H9 (cell line): ENCODE measurements at regions not wholly inside any gene's neighbourhood (a gene's known extent, or its start where the extent isn't known, plus 50 kb on each side); places are given as distances from the start of the nearest gene placed in this dataset.

ENCODE experiments used
- DNase-seq: peaks from one replicate; pipeline ENCODE4 v3.0.0-alpha.2; 2017
- H2AFZ ChIP-seq: one replicate; pipeline ENCODE4 v1.6.1; 2013; ENCODE audit warnings: mild to moderate bottlenecking, low read length, control low read depth, moderate library complexity
- H2AK5ac ChIP-seq: 2 replicates; pipeline ENCODE4 v1.6.1; 2013; ENCODE audit warnings: low read length, control low read depth, mixed read lengths; ENCODE audit not compliant: insufficient read length
- H2BK120ac ChIP-seq: one replicate; pipeline ENCODE4 v1.6.1; 2013; ENCODE audit warnings: low read depth, mild to moderate bottlenecking, low read length, control low read depth, inconsistent platforms; ENCODE audit not compliant: poor library complexity, severe bottlenecking
- H2BK12ac ChIP-seq: 2 replicates; pipeline ENCODE4 v1.6.1; 2013; ENCODE audit warnings: low read length, control low read depth, mixed read lengths, low read depth; ENCODE audit not compliant: insufficient read length
- H2BK15ac ChIP-seq: 2 replicates; pipeline ENCODE4 v1.6.1; 2013; ENCODE audit warnings: low read depth, low read length, control low read depth
- H2BK20ac ChIP-seq: one replicate; pipeline ENCODE4 v1.6.1; 2013; ENCODE audit warnings: low read depth, mild to moderate bottlenecking, low read length, control low read depth, inconsistent platforms; ENCODE audit not compliant: poor library complexity, severe bottlenecking
- H2BK5ac ChIP-seq: 2 replicates; pipeline ENCODE4 v1.6.1; 2013; ENCODE audit warnings: low read length, control low read depth, mixed read lengths; ENCODE audit not compliant: insufficient read length
- H3K14ac ChIP-seq: 2 replicates; pipeline ENCODE4 v1.6.1; 2013; ENCODE audit warnings: low read length, control low read depth; ENCODE audit not compliant: insufficient read depth
- H3K18ac ChIP-seq: 2 replicates; pipeline ENCODE4 v1.6.1; 2013; ENCODE audit warnings: low read depth, mild to moderate bottlenecking, mixed read lengths, low read length, control low read depth; ENCODE audit not compliant: insufficient read length
- H3K23ac ChIP-seq: 2 replicates; pipeline ENCODE4 v1.6.1; 2013; ENCODE audit warnings: low read length, control low read depth, mixed read lengths, low read depth; ENCODE audit not compliant: insufficient read length
- H3K23me2 ChIP-seq: 2 replicates; pipeline ENCODE4 v1.6.1; 2013; ENCODE audit warnings: low read depth, mild to moderate bottlenecking, mixed read lengths, low read length, control low read depth; ENCODE audit not compliant: insufficient read length, poor library complexity, severe bottlenecking
- H3K27ac ChIP-seq: 2 replicates; pipeline ENCODE4 v1.5.1; 2013; ENCODE audit warnings: low read length, control low read depth, mixed read lengths, low read depth; ENCODE audit not compliant: insufficient read length
- H3K27me3 ChIP-seq: 2 replicates; pipeline ENCODE4 v1.6.1; 2013; ENCODE audit warnings: low read length, control low read depth, inconsistent platforms; ENCODE audit not compliant: insufficient read depth
- H3K4ac ChIP-seq: 2 replicates; pipeline ENCODE4 v1.6.1; 2013; ENCODE audit warnings: low read depth, mild to moderate bottlenecking, control low read depth, inconsistent platforms, low read length, moderate library complexity
- H3K4me1 ChIP-seq: 2 replicates; pipeline ENCODE4 v1.6.1; 2013; ENCODE audit warnings: low read length, control low read depth, inconsistent platforms; ENCODE audit not compliant: insufficient read depth
- H3K4me2 ChIP-seq: 2 replicates; pipeline ENCODE4 v1.6.1; 2013; ENCODE audit warnings: low read length, control low read depth, mixed read lengths; ENCODE audit not compliant: insufficient read length, insufficient read depth
- H3K56ac ChIP-seq: 2 replicates; pipeline ENCODE4 v1.6.1; 2013; ENCODE audit warnings: low read depth, mild to moderate bottlenecking, mixed read lengths, low read length, control low read depth; ENCODE audit not compliant: insufficient read length
- H3K79me1 ChIP-seq: 2 replicates; pipeline ENCODE4 v1.6.1; 2013; ENCODE audit warnings: low read depth, mild to moderate bottlenecking, moderate library complexity, low read length, control low read depth, inconsistent platforms; ENCODE audit not compliant: insufficient read depth, poor library complexity, severe bottlenecking
- H3K79me2 ChIP-seq: 2 replicates; pipeline ENCODE4 v1.6.1; 2013; ENCODE audit warnings: low read length, control low read depth, inconsistent platforms; ENCODE audit not compliant: insufficient read depth
- H3K9ac ChIP-seq: 2 replicates; pipeline ENCODE4 v1.6.1; 2013; ENCODE audit warnings: low read length, control low read depth, mixed read lengths; ENCODE audit not compliant: insufficient read length; ENCODE audit errors: extremely low read depth
- H3K9me3 ChIP-seq: one replicate; pipeline ENCODE4 v1.6.1; 2013; ENCODE audit warnings: low read depth, low read length, inconsistent platforms; ENCODE audit not compliant: control insufficient read depth
- H3T11ph ChIP-seq: one replicate; pipeline ENCODE4 v1.6.1; 2013; ENCODE audit warnings: mild to moderate bottlenecking, low read length, control low read depth, inconsistent platforms
- H4K20me1 ChIP-seq: one replicate; pipeline ENCODE4 v1.6.1; 2013; ENCODE audit not compliant: control insufficient read depth, insufficient read length, insufficient read depth
- H4K5ac ChIP-seq: 2 replicates; pipeline ENCODE4 v1.6.1; 2013; ENCODE audit warnings: low read depth, mild to moderate bottlenecking, mixed read lengths, low read length, control low read depth; ENCODE audit not compliant: insufficient read length
- H4K8ac ChIP-seq: replicated peaks from 2 replicates; pipeline ENCODE4 v1.6.1; 2013; ENCODE audit warnings: low read length, control low read depth, mixed read lengths, low read depth; ENCODE audit not compliant: insufficient read length
- H4K91ac ChIP-seq: 2 replicates; pipeline ENCODE4 v1.6.1; 2013; ENCODE audit warnings: low read depth, mild to moderate bottlenecking, moderate library complexity, mixed read lengths, low read length, control low read depth; ENCODE audit not compliant: insufficient read length
- H3K27ac Mint-ChIP-seq, 3 experiments: 2 replicates in 2 of 3; 3 replicates in 1 of 3; pipeline ENCODE4 v1.8.0; 2020 to 2021; ENCODE audit warnings: mixed read lengths in 3 of 3, mild to moderate bottlenecking in 1 of 3, moderate library complexity in 1 of 3
- H3K27me3 Mint-ChIP-seq: 2 replicates; pipeline ENCODE4 v1.8.0; 2021; ENCODE audit warnings: low read depth, mild to moderate bottlenecking, moderate library complexity, mixed read lengths
- H3K36me3 Mint-ChIP-seq, 3 experiments: 2 replicates in 2 of 3; 3 replicates in 1 of 3; pipeline ENCODE4 v1.8.0; 2020 to 2021; ENCODE audit warnings: low read depth in 3 of 3, mixed read lengths in 3 of 3; ENCODE audit not compliant: insufficient read depth in 1 of 3
- H3K4me1 Mint-ChIP-seq, 2 experiments: 2 replicates each; pipeline ENCODE4 v1.8.0; 2020; ENCODE audit warnings: mixed read lengths in 2 of 2
- H3K4me3 Mint-ChIP-seq, 2 experiments: 2 replicates in 1 of 2; 3 replicates in 1 of 2; pipeline ENCODE4 v1.8.0; 2020 to 2021; ENCODE audit warnings: mild to moderate bottlenecking in 2 of 2, mixed read lengths in 2 of 2, moderate library complexity in 1 of 2
- H3K9me3 Mint-ChIP-seq, 2 experiments: 2 replicates in 1 of 2; 3 replicates in 1 of 2; pipeline ENCODE4 v1.8.0; 2020; ENCODE audit warnings: mild to moderate bottlenecking in 2 of 2, mixed read lengths in 2 of 2, moderate library complexity in 1 of 2
- CTCF ChIP-seq: fragments of 200-600 bp; sonication (generic); conservative IDR thresholded peaks from 3 replicates; pipeline ENCODE4 v1.8.0; 2021; ENCODE audit warnings: antibody characterized with exemption, mild to moderate bottlenecking
- WGBS: extraction: QIAGEN DNeasy Blood & Tissue Kit; methylation state at CpG from one replicate; pipeline ENCODE4 v1.1.7; 2013; ENCODE audit warnings: missing lambda C conversion rate, low lambda C conversion rate, mixed read lengths; ENCODE audit not compliant: insufficient read length; ENCODE audit errors: extremely low coverage; 5-methylcytosine and 5-hydroxymethylcytosine counted together

- Histone ChIP-seq H3K4me2 (no peak overlapping the region), H2BK15ac (no peak overlapping the region), H2AFZ (no peak overlapping the region), H2BK12ac (no peak overlapping the region), H2AK5ac (no peak overlapping the region), H3K27ac (no peak overlapping the region), H3K23ac (no peak overlapping the region), H3K4me1 (no peaks in the 10 kb centered on the region), H3K79me1 (no peaks in the 10 kb centered on the region), H3K9ac (no peak overlapping the region), H2BK5ac (no peak overlapping the region), H4K8ac (no peak overlapping the region), H3K4ac (no peak overlapping the region), H3K79me2 (no peaks in the 10 kb centered on the region), H3K18ac (no peak overlapping the region), H4K20me1 (no peaks in the 10 kb centered on the region), H3K9me3 (no peaks in the 10 kb centered on the region), H2BK120ac (no peak overlapping the region), H3K27me3 (no peaks in the 10 kb centered on the region), H4K91ac (no peak overlapping the region), H3K23me2 (no peaks in the 10 kb centered on the region), H3T11ph (no peak overlapping the region), H4K5ac (no peak overlapping the region), H3K56ac (no peak overlapping the region), H2BK20ac (no peak overlapping the region), H3K14ac (no peak overlapping the region)
- TF ChIP-seq CTCF = no peak
- no peak for DNase-seq
- H3K4me3 Mint-ChIP-seq = no peak overlapping the region
- no peak overlapping the region for H3K27ac Mint-ChIP-seq
- H3K9me3 Mint-ChIP-seq = no peaks in the 10 kb centered on the region; a peak in 1 of 5 replicates
- no peaks in the 10 kb centered on the region for H3K27me3 Mint-ChIP-seq
- H3K4me1 Mint-ChIP-seq = peaks cover 0 to 3% of the 10 kb centered on the region in 2 experiments; a peak in 1 of 4 replicates
- no peaks in the 10 kb centered on the region for H3K36me3 Mint-ChIP-seq
- WGBS = no CpG with 5 or more reads among the region's 4 CpGs
Observed at GRCh38 chr18:11327391-11328009, 178.1 kb upstream of the PIEZO2 start.
